Left forelimb (tissue), 1 donor: ENCODE measurements at regions not wholly inside any gene's neighbourhood (a gene's known extent, or its start where the extent isn't known, plus 50 kb on each side); places are given as distances from the start of the nearest gene placed in this dataset.

ENCODE experiments used
- DNase-seq: peaks from one replicate; pipeline ENCODE4 v3.0.0-alpha.2; 2018; ENCODE audit warnings: low spot score

GRCh38 chr6:138550346-138550767 lies 51.1 kb upstream of the NHSL1 start:
- DNase-seq, result no peak

DNA sequence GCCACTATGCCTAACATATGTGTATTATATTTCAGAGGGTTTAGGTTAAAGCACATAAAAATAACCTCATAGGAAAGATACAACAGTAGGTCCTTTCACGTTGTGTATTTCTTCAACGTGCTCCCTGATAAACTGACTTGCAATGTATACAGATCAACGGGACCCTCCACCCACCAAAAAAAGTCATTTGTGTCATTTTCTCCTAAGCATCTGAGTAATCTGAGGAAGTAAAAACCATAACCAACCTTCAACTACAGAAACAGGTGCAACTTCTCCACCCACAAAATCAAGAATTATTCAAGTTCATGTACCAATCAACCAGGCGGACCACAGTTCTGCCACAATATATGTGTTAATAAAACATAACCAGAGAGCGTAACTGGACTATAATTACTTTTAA lies 54.9 kb upstream of the NHSL1 start:
- no peak for DNase-seq

DNA sequence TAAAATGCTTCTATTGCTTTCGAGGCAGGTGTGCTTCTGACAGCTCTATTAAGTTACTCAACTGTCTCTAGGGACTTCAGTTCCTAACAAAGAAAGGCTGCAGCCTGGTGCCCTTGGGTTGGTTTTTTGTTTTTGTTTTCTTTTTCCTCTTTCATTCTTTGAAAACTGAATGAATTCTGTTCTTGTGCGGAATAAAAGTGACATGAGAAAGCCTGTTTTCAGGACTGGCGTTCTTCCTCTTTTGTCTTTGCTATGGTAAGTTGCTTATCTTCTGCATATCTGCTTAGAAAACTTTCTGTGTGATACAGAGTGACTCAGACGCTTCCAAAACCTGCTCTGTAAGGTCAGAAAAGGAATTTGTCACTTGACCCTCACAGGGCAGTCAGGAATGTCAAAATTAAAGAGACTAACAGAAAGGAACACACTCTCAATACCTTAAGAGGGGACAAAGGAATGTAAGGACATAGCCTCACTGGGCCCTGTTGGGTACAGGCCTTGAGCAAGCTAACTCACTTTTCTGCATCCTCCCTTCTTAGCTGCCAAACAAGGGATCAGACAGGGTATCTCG lies 56.2 kb upstream of the NHSL1 start:
- DNase-seq, result no peak

DNA sequence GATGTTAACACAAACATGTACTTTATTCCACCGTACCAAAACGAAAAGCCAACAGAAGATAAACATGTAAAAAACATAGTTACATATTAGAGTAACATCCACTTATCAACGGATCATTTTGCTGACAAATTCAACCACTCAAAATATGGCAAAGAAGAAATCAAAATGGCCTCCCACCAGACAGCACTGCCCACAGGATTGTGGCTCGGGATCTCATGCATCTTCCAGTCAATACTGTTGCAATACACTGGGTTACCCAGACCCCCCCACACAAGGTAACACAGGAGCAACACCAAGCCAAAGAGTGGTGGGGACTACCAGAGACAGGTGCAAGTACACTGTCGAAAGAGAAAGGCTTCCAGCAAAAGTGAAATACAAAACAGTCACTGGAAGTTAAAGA lies 57.9 kb upstream of the NHSL1 start:
- no peak for DNase-seq

DNA sequence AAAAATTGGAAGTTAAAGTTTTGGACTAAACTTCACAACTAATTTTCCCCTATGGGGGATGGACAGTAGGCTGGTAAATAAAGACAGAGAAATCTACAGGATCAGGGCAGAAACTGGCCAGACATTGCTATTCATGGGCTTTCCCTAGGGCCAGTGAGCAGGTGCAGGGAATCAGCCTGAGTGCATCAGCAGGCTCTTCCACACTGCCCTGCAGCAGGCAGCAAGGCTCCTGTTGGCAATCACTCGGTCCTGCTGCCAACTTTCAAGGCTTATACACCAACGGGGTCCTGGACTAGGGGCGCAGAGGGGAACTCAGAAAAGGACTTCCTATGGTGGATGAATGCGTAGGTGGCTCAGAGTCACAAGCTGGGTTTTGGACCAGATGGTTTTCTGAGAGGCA lies 59.8 kb upstream of the NHSL1 start:
- no peak for DNase-seq

DNA sequence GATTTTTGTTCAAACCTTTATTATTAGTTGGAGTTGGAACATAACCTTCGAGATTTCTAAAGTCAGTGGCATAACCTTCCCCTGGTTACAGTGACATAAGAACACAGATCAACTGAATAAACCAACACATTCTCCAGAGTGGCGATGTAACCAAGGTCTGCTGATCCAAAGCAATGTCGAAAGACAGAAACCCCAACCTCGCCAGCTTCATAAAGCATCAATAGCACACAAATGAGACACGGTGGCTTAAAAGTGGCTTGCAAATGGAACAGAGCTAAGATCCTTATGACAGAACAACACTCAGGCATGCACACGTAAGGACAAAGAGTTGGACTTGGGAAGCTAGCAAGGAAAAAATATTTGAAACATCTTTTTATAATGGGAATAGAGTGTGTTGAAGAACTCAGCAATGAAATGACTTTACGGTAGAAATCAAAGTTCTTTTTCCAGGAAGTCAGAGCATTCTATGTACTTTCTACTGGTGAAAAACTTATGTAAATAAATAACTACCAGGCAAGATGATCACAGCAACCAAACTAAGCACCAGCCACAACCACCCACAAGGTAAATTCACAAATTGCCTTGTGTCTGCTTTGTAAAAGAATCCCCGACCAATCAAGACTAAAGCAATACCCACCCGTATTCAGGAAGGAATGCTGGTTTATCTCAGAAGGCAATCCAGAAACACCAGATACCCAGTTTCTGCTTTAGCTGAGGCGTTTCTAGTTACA lies 61.0 kb upstream of the NHSL1 start:
- DNase-seq, result no peak

DNA sequence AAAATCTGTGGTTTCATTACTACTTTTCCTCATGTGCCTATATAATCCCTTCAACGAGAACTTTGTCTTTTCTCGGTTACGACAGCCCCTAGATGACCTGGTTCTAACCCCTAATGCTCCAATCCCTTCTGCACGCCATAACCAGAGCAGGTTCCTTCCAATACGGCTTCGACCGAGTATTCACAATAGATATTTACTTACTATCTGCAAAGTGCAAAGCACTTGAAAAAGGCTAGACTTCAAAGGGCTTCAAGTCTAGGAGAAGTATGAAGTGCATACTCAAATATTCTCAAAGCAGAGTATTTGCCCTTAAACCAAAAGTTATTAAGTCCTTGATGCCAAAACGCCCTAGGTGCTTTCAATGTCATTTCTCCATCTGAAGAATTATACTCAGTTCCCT lies 63.4 kb upstream of the NHSL1 start:
- no peak for DNase-seq

DNA sequence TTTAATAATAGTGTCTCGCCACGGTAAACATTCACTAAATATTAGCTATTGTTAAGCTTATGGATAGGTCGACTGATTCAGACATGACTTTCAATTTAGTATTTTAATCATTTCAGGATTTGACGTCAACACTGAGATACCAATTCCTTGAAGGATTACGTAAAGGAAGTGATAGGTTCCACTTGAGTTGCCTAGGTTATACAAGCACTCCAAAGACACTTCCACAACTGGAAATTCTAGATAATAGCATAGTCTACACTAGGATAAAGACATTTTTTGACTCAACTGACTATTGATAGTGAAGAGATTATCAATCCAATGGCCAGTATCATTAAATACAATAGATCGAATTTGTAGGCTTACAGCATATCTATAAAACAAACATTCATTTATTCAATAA lies 63.9 kb upstream of the NHSL1 start:
- DNase-seq, result no peak

- no peak for DNase-seq
These were observed 64.4 kb upstream of the NHSL1 start for GRCh38 chr6:138563650-138564049.

DNA sequence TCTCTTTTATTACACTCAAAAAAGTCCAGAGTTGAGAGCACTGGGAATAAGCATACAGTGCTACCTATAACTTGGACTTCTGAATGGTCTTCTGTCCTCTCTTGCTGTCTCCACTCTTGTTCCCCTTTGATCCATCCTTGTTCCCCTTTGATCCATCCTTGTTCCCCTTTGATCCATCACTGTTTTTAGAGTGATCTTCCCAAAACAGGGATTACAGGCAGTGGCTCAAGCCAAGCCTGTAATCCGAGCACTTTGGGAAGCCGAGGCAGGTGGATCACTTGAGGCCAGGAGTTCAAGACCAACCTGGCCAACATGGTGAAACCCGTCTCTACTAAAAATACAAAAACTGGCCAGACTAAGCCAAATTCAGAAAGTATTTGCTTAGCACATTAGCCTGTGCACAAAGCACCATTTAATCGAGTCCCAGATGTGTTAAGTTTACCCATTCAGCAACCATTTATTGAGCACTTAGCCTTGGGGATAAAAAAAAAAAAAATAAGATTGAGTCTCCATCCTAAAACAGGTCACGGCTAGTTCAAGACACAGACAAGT lies 65.0 kb upstream of the NHSL1 start:
- DNase-seq, result no peak

DNA sequence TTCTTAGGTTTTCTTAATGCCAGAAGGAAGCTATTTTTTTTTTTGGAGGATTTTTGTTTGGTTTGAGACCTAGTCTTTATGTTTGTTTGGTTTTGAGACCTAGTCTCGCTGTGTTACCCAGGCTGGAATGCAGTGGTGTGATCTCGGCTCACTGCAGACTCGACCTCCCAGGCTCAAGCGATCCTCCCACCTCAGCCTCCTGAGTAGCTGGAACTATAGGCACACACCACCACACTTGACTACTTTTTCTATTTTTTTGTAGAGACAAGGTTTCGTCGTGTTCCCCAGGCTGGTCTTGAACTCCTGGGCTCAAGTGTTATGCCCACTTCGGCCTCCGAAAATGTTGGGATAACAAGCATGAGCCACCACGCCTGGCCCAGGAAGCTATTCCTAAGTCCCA lies 67.8 kb upstream of the NHSL1 start:
- no peak for DNase-seq

DNA sequence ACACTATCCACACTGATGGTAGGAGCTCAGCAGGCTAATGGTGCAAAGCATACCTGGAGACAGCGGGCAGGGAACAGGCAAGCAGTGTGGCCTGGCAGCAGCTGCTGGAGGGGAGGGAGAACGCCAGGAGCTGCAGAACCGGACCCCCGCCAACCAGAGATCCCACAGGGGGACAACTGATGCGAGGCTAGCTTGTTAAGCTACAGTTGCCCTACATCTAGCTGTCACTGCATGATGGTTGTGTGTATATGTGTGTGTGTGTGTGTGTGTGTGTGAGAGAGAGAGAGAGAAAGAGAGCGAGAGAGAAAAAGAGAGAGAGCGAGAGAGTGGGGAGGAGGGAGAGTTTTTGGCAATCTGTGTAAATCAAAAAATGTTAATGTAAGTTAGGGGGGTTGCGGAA lies 69.7 kb upstream of the NHSL1 start:
- DNase-seq, result no peak

GRCh38 chr6:138569554-138569953 lies 70.3 kb upstream of the NHSL1 start:
- DNase-seq, result no peak

GRCh38 chr6:138569970-138570724 lies 70.9 kb upstream of the NHSL1 start:
- no peak for DNase-seq

GRCh38 chr6:138570725-138571029 lies 71.4 kb upstream of the NHSL1 start:
- DNase-seq, result no peak

GRCh38 chr6:138571181-138571580 lies 71.9 kb upstream of the NHSL1 start:
- no peak for DNase-seq

DNA sequence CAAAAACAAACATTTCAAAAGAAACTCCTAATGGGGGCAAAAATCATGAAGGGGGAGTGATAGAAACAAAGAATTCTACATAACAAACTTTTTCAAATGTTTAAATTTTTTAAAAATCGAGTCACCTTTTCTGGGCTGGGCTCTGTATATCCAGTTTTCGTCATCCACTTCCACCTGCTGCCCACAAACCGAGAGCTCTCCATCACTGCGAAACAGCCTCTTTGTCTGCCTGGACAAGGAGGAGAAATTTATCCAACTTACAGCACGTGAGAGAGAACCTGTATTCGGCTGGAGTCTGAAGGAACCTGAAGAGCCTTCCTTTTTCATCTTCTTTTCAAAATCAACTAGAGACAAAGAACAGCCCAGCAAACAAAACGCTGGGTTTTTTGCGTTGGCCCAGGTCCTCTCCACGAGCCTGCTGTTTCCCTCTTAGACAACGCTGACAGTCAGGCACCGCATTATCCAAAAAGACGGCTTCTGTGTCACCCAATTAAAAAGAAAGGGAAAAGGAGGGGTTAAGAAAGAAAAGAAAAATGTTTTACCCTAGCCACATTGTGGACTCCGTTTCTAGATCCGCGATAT lies 72.4 kb upstream of the NHSL1 start:
- DNase-seq, result no peak

GRCh38 chr6:138572167-138572875 lies 73.0 kb upstream of the NHSL1 start:
- peak; percentile 79 for DNase-seq

- no peak for DNase-seq
These were observed 73.6 kb upstream of the NHSL1 start for GRCh38 chr6:138572885-138573284.

GRCh38 chr6:138575257-138575656 lies 76.0 kb upstream of the NHSL1 start:
- no peak for DNase-seq

GRCh38 chr6:138576313-138576712 lies 77.0 kb upstream of the NHSL1 start:
- DNase-seq, result no peak
